Liver (tissue), 3 donors: ENCODE measurements at regions not wholly inside any gene's neighbourhood (a gene's known extent, or its start where the extent isn't known, plus 50 kb on each side); places are given as distances from the start of the nearest gene placed in this dataset.

Experiments
- CTCF ChIP-seq: fragments of 150-350 bp; IDR thresholded peaks from 2 replicates; pipeline ENCODE4 v1.5.1; 2017; ENCODE audit warnings: improper control_type of control experiment, low read depth, low read length; ENCODE audit not compliant: missing input control
- GABPA ChIP-seq, 2 donors: IDR thresholded peaks in 1 of 2; conservative IDR thresholded peaks in 1 of 2; 2 replicates each; pipeline ENCODE4 v1.6.1; 2016; ENCODE audit warnings: antibody characterized with exemption in 2 of 2, mild to moderate bottlenecking in 1 of 2, moderate library complexity in 1 of 2
- MAX ChIP-seq: IDR thresholded peaks from 2 replicates; pipeline ENCODE4 v1.6.1; 2016; ENCODE audit warnings: antibody characterized with exemption
- RAD21 ChIP-seq, 2 donors: IDR thresholded peaks; 2 replicates each; pipeline ENCODE4 v1.6.1; 2016; ENCODE audit warnings: antibody characterized with exemption in 2 of 2, mild to moderate bottlenecking in 2 of 2
- RXRA ChIP-seq, 2 donors: IDR thresholded peaks; 2 replicates each; pipeline ENCODE4 v1.6.1; 2017 to 2018; ENCODE audit warnings: antibody characterized with exemption in 2 of 2, mild to moderate bottlenecking in 1 of 2
- TAF1 ChIP-seq: conservative IDR thresholded peaks from 2 replicates; pipeline ENCODE4 v1.6.1; 2016; ENCODE audit warnings: antibody characterized with exemption, mild to moderate bottlenecking
- TF ChIP-seq, protein P1 (sequence below): IDR thresholded peaks from 2 replicates; pipeline ENCODE4 v1.6.1; 2016; ENCODE audit warnings: antibody characterized with exemption
- donor health status: healthy.
- donor health status: healthy.

- TF ChIP-seq CTCF (no peak), TAF1 (no peak), GABPA (IDR thresholded peaks at IDR 0.05 in 1 of 2, conservative IDR thresholded peaks at IDR 0.05 in 1 of 2) (no peak), MAX (no peak), RAD21 (IDR thresholded peaks at IDR 0.05) (no peak), RXRA (IDR thresholded peaks at IDR 0.05) (no peak)
- TF ChIP-seq, protein P1, sequence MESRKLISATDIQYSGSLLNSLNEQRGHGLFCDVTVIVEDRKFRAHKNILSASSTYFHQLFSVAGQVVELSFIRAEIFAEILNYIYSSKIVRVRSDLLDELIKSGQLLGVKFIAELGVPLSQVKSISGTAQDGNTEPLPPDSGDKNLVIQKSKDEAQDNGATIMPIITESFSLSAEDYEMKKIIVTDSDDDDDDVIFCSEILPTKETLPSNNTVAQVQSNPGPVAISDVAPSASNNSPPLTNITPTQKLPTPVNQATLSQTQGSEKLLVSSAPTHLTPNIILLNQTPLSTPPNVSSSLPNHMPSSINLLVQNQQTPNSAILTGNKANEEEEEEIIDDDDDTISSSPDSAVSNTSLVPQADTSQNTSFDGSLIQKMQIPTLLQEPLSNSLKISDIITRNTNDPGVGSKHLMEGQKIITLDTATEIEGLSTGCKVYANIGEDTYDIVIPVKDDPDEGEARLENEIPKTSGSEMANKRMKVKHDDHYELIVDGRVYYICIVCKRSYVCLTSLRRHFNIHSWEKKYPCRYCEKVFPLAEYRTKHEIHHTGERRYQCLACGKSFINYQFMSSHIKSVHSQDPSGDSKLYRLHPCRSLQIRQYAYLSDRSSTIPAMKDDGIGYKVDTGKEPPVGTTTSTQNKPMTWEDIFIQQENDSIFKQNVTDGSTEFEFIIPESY: no peak
These were observed 891.8 kb upstream of the NDST4 start for GRCh38 chr4:116005037-116005805.
